Endothelial cell of umbilical vein (primary cell): ENCODE measurements at regions not wholly inside any gene's neighbourhood (a gene's known extent, or its start where the extent isn't known, plus 50 kb on each side); places are given as distances from the start of the nearest gene placed in this dataset.

Source experiments
- CTCF ChIP-seq, 2 donors: IDR thresholded peaks; 1 replicate in 1 of 2; 2 replicates in 1 of 2; pipeline ENCODE4 v1.5.1; 2011; ENCODE audit warnings: low read length in 2 of 2, mild to moderate bottlenecking in 2 of 2, moderate library complexity in 2 of 2, control low read depth in 1 of 2, inconsistent platforms in 1 of 2, low read depth in 1 of 2; ENCODE audit not compliant: insufficient read depth in 1 of 2; ENCODE audit errors: extremely low read depth in 1 of 2
- EZH2 ChIP-seq: IDR thresholded peaks from 2 replicates; pipeline ENCODE4 v1.6.1; 2012; ENCODE audit warnings: borderline replicate concordance, low read depth, mild to moderate bottlenecking, moderate library complexity, low read length, inconsistent platforms; ENCODE audit not compliant: severe bottlenecking
- POLR2A ChIP-seq: IDR thresholded peaks from 2 replicates; pipeline ENCODE4 v1.6.1; 2012; ENCODE audit warnings: low read depth, mild to moderate bottlenecking, control low read depth, low read length

- TF ChIP-seq CTCF (IDR thresholded peaks at IDR 0.05; ENCODE audit: extremely low read depth in 1 of 2, insufficient read depth in 1 of 2, low read depth in 1 of 2, low read length in 2 of 2) (no peak), EZH2 (no peak), POLR2A (no peak)
These were observed 154.3 kb upstream of the EOLA2 start for GRCh38 chrX:150092549-150092948.
